ENCODE measurements at regions not wholly inside any gene's neighbourhood (a gene's known extent, or its start where the extent isn't known, plus 50 kb on each side); places are given as distances from the start of the nearest gene placed in this dataset.
A peak's percentile ranks its signal among the peaks of the same experiment; 100 is the strongest.
"Not testable (repeated sequence)": the region's sequence is repeated elsewhere in the genome, so short reads cannot be mapped to it uniquely, and the experiment has no call there.

- no peak for DNase-seq
Observed at GRCh38 chr15:77944002-77944867, 133.3 kb downstream of the TBC1D2B start.

GRCh38 chr15:77942611-77943211 lies 134.8 kb downstream of the TBC1D2B start:
- no peak for DNase-seq

- DNase-seq: not testable (repeated sequence)
Observed at GRCh38 chr15:77941090-77941827, 136.3 kb downstream of the TBC1D2B start.

DNA sequence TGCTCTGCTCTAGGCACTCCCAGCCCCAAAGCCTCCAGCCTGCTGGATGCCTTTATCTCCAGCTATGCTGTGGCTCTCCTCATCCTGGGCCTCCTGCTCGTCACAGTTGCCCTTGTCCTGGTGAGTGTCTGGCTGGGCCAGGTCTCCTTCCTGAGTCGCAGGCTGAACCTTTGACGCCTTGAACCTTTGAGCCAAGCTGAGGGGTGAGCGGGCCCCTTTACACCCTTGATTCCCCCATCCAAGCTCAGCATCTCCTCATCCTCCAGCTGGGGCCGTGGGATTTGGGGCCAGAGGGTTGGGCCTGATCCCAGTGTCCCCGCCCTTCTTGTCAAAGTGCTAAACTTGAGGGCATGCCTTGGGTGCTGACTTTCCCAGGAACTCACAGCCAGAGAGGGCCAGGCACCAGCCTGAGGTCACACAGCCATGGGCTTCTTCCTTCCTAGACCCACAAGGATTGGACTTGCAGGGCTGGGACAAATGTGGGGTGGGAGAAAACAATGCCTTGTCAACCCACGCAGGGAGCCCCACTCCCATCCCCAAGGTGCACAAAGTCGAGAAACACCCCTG lies 137.0 kb downstream of the TBC1D2B start:
- no peak for DNase-seq

- DNase-seq: no peak
Observed at GRCh38 chr15:77939851-77940250, 137.7 kb downstream of the TBC1D2B start.

GRCh38 chr15:77939026-77939425 lies 138.5 kb downstream of the TBC1D2B start:
- DNase-seq: not testable (repeated sequence)

DNA sequence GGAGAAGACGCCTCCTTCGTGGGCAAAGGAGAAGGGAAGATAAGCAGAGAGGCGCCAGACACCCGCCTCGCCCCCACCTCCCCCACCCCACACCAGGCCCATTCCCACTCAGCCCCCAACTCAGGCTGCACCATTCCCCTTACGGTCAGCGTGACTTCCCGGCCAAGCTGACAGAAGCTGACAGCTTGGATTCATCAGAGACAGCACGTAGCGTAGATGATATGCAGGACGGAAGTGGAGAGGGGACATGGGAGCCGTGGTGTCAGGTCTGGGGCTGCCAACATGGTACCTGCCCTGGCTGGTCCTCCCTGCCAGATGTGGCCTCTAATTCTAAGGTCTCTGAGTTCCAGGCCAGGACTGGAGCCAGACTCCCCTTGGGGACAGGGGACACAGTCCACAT lies 139.0 kb downstream of the TBC1D2B start:
- DNase-seq: not testable (repeated sequence)

DNA sequence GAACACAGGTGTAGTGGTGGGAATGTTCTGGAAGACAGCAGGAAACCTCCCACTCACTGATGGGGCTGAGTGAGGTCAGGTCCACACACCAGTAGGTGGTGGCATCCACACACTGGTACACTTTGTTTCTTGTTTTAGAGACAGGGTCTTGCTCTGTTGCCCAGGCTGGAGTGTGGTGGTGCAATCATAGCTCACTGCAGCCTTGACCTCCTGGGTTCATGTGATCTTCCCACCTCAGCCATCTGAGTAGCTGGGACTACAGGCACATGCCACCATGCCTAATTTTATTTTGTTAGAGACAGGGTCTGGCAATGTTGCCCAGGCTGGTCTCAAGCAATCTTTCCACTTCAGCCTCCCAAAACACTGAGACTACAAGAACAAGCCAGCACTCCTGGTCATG lies 140.9 kb downstream of the TBC1D2B start:
- not testable (repeated sequence) for DNase-seq

DNA sequence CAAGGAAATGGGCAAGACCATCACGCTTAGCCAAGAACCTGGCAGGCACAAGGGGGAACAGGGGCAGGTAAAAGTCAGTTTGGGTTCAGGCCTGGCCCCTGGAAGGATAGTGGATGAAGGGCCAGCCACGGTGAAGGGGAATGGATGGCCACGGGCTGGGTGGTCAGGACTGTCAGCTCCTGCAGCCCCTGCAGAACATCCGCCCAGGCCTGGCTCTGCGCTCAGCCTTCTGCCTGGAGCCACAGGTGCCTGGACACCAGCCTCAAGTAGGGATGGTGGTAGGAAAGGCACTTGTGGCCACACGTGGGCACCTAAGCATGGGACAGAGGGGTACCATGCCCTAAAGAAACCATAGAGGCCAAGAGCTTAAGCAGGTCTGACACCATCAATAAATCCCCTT lies 143.0 kb downstream of the TBC1D2B start:
- not testable (repeated sequence) for DNase-seq

GRCh38 chr15:77930907-77931306 lies 146.6 kb downstream of the TBC1D2B start:
- not testable (repeated sequence) for DNase-seq

DNA sequence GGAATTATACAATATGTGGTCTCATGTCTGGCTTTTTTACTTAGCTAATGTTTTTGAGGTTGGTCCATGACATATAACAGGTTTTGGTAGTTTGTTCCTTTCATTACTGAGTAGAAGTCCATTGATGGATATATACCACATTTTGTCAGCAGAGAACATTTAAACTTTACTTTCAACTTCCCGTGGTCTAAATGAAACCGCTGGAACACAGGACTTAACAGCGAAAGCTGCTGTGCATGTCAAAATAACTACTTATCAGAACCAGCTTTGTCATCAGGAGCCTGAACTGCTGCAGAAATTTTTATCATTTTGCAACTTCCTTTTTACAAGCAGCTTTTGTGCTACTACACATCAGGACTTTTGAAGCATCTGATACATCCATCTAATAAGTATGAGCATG lies 147.0 kb downstream of the TBC1D2B start:
- not testable (repeated sequence) for DNase-seq

DNA sequence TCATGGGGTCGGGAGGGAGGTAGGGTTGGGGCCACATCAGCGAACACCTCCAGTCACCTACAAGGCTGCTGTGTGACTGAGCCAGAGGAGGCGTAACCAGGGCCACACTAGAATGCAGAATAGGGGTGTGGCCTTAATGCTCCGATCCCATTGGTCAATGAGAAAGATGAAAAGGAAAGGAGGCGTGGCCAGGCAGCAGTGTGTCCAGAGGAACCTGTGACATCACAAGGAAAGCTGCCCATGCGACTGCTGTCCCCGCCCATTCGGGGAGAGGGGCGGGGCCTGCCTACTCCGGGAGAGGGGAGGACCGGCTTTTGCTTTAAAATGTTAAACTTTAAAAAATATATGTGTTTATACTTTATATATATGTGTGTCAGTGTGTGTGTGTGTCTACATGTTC lies 150.7 kb downstream of the TBC1D2B start:
- not testable (repeated sequence) for DNase-seq

GRCh38 chr15:77926296-77926695 lies 151.2 kb downstream of the TBC1D2B start:
- not testable (repeated sequence) for DNase-seq

GRCh38 chr15:77925101-77925500 lies 152.4 kb downstream of the TBC1D2B start:
- DNase-seq: not testable (repeated sequence)

DNA sequence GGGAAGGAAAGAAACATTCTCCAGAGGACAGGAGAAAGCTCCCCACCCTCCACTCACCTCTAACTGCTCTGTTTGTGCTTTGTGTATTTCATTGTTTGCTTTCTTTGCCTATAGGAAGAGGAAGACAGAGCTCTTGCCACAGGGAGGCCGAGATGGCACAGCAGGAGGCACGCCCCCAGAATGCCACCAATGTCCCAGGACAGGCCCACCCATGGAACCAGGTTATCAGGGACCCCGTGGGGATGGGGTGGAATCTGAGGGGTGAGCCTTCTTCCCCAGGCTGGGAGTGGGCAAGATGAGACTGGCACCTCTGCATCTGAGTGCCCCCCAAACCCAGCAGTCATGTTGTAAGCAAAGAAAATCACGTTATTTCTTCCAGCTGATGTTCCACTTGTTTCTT lies 155.8 kb downstream of the TBC1D2B start:
- DNase-seq: no peak

DNA sequence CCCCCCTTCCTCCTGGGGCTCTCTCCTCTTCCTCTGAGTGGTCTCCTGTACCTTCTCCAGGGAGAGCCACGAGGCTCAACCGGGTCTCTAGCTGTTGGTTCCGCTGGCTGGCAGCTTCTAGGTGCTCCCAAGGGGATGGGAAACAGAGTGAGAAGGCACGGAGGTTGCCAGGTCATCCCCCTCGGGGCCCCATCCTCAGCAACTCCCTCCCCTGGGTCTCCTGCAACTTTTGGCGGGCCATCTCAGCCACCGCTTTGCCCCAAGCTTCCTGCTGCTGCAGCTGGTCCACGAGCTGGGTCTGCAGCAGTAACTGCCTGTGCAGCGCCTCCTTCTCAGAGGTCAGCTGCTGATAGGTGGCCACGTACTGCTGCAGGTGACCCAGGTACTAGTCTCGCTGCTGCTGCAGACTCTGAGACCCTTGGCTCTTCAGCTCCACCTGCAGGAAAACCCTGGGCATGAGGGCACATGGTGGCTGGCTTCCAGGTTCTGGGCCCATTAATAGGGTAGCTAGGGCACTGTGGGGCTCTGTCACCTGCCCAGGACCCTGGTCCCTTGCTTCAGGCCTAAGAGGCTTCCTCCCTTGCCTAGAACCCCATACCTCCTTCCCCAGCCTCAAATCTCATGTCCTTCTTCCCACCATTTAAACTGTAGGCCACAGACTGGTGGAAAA lies 160.4 kb downstream of the TBC1D2B start:
- DNase-seq: not testable (repeated sequence)

- not testable (repeated sequence) for DNase-seq
Observed at GRCh38 chr15:77915961-77916330, 161.6 kb downstream of the TBC1D2B start.

- no peak for DNase-seq
Observed at GRCh38 chr15:77915261-77915960, 162.1 kb downstream of the TBC1D2B start.

- DNase-seq: not testable (repeated sequence)
Observed at GRCh38 chr15:77914531-77914930, 163.0 kb downstream of the TBC1D2B start.

DNA sequence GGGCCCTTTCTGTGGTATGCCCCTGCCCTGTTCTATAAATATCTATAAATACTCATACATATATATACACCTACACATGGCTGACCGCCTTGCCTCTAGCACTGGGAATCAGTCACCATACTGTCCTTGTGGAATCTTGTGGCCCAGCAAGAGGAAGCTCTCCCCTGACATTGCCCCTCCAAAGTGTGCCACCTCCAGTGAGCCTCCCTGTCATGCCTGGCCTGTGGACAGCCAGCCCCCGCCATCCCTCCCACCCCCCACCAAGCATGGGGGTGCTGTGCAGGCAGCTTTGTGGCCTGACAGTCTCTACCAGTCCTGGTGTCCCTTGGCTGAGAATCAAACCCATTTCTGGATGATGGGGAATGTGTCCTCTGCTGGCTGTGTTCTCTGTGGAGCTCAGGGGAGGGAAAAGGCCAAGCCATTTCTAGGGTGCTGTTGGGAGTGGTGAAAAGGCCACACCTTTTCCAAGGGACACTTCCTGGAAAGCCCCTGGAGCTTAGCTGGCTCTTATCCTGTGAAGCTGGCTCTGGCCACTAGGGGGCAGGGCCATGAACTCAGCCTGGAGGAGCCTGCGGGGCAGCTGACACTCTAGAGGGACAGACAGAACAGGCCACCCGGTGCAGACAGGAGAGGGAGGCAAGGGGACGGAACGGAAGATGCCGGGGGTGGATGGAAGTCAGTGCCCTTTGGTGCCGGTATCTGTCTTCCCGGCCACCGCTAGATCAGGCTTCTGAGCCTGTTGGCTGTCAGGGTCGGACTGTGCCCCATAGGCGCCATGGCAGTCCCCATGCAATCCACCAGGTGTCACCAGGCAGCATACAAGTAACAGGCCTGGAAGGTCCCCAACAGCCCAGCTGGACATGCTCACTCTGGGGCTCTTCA lies 167.2 kb downstream of the TBC1D2B start:
- peak; percentile 83 for DNase-seq
